GM21528 (cell line): ENCODE measurements at regions not wholly inside any gene's neighbourhood (a gene's known extent, or its start where the extent isn't known, plus 50 kb on each side); places are given as distances from the start of the nearest gene placed in this dataset.

ENCODE experiments used
- ATAC-seq: cut with Tn5 transposase; IDR thresholded peaks from one replicate; pipeline ENCODE4 v1.9.1; 2021; ENCODE audit warnings: mild to moderate bottlenecking, moderate library complexity; ENCODE audit not compliant: unreplicated experiment, low FRiP score

GRCh38 chr9:81395676-81396054, 293.7 kb downstream of the TLE1 start:
- ATAC-seq = no peak

DNA sequence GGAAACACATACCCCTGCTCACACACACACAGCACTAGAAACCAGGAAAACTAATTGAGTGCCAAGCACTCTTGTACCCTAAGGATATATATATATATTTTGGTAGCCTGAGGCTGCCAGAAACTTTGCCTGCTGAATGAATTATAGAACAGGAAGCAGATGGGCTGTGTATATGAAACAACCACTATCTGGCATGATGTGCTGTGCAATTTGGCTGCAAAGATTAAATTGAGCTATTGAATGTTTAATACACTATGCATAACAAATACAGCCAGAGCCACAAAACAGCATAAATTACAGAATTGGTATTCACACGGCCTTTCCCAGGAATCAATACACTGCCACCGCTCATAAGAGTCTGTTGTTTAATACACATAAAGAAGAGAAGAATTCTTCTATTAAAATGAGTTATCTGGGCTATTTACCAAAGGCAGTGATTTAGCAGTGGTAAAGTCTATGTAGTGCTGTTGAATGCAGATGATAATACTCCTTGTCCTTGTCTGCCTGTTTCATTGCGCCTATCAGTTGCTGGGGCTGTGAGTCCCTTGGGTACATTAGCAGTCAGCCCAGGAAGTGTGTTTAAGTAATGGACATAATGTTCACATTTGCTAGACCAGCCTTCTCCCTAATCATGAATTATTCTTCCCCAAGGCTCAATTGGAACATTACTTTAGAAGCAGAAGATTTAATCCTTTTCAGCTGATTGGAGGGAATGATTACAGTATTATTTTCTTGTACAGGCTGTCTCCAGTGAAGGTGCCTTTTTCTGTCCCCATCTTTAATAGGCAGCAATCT, 294.3 kb downstream of the TLE1 start:
- no peak for ATAC-seq

DNA sequence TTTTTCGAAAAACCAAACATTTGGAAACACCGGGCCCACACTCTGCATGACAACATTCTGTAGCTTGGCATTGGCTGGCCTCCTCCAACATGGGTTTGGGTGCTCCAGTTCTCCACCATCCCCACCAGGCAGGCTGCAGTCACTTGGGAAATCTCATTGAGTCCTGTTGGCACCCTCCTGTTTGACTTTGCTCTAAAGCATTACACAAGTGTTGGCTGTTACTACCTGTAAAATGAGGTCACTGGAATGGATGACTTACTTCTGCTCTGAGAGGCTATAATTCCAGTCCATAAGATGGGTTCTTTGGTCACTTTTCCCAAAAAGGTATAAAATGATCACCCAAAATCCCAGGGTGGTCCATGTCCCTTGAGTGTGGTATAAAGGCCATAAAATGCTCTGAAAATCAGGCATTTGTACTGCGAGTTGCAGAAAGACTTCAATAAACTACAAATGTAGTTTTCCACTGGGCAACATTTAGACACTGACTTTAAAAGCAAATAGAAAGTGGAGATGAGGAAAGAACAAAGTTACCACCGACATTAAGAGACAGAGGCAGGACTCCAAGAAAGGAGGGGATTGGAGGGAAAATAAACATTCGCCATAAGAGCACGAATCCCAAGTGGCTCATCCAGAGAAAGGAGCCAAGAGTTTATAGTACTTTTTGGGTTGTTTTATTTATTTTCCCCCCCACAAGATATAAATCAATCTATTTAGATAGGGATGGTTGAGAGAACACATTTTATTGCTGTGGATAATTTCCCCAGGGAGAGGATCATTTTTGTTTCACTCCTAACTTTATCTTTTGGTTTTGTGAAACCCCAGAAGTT, 295.1 kb downstream of the TLE1 start:
- ATAC-seq = no peak

DNA sequence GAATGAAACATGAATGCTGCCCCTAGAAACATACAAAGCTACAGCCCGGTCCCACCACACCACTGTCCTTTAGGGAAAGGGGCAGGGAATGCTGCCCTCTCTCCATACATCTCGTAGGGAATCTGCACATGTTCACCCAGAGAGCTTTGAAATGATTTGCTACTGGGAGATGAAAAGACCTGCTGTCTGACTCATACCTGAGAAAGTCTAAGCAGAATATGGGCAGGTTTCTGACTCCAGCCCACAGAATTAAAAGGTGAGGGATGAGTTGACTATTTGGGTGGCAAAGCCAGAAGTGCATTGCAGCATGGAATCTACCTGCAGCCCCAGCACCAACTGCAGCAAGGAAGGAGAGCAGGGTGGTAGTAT, 297.9 kb downstream of the TLE1 start:
- no peak for ATAC-seq

GRCh38 chr9:81390792-81391456, 298.4 kb downstream of the TLE1 start:
- no peak for ATAC-seq

DNA sequence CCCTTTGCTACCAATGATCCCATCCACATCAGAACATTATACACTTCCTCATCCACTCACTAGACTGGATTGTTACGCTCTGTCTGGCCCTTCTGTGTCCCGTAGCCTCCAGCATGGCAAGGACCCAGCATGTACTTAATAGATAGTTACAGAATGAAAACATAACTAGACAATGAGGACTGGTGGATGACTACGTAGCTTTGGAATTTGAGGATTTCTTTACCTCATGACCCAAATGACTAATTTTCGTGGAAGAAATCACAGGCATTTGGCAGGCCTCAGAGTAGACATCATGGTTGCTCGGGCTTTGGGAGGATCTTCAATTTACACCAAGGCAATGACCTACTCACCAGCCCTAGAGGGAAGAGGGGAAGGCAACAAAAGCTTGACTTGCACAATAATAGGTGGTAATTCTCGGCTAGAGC, 299.8 kb downstream of the TLE1 start:
- no peak for ATAC-seq

GRCh38 chr9:81388831-81389230, 300.5 kb downstream of the TLE1 start:
- no peak for ATAC-seq

- no peak for ATAC-seq
These were observed 301.8 kb downstream of the TLE1 start for GRCh38 chr9:81387360-81388106.

DNA sequence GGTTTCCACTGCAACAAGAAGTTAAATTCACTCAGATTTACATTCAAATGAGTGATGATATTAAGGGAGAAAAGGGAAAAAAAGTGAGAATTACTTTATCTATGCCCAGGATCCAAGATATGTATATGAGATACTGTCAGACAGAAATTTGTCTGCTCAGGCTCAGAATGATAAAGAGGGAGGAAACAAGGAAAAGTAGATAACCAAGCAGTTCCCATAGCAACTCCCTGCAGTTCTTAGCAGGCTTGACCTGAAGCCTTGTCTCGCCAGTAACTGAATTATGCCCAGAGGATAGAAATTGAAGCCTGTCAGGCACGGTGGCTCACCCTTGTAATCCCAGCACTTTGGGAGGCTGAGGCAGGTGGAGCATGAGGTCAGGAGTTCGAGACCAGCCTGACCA, 304.4 kb downstream of the TLE1 start:
- ATAC-seq = no peak

GRCh38 chr9:81382281-81382680, 307.1 kb downstream of the TLE1 start:
- ATAC-seq = no peak

- ATAC-seq = no peak
These were observed 307.7 kb downstream of the TLE1 start for GRCh38 chr9:81381694-81382093.

- ATAC-seq = no peak
These were observed 308.6 kb downstream of the TLE1 start for GRCh38 chr9:81380504-81381359.

DNA sequence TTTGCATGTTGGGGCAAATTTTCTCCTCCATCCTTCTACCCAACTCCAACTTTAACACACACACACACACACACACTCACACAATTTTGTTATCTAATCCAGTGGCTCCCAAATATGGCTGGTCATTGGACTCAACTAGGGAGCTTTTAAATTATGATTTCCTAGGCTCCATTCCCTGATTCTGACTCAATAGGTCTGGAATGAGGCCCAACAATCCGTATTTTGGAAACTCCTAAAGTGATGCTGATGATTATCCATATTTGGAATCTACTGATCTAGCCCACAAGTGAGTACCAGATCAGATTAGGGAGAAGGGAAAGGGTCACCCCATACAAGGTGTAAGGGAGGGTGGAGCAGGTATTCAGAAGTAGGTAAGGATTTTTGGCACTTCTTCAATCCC, 309.7 kb downstream of the TLE1 start:
- no peak for ATAC-seq

GRCh38 chr9:81377921-81378320, 311.4 kb downstream of the TLE1 start:
- ATAC-seq = no peak

- ATAC-seq = no peak
These were observed 312.0 kb downstream of the TLE1 start for GRCh38 chr9:81377320-81377719.

DNA sequence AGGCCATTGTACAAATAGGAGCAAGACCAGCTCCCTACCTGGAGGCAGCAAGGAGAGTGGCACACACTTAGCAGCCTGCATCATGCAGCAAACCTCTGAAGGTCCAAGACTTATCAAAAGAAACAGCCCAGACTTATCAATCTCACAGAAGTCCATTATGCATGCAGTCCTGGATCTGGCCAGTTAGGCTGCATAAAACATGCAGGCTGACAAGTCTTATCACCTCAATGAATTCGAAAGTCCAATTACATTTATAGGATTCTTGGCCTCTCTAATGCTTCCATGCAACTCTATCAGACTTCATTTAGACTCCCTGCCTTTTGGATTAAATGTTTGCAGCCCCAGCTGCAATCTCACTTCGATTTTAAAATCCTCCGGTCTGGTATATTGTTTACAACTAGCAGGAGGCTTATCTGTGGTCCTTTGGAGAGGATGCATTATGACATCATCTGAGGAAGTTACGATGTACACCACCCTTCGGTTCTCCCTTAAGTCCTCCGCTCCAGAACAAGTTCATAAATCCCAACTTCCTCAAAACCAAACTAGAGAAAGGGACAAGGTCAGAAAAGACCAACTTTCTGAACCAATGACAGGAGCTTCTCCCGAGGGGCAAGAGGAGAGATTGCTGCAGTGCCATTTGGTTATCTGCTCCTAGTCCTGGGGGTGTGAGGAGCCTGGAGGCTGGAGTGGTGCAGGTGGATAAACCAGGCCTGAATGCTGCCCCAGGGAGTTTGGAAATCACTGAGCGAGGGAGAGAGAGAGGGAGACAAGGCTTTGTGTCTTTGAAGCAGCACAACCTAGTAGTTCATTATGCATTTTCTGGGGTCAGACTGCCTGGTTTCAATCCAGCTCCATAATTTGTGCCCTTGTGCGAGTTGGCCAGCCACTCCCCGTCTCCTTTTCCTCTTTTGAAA, 313.9 kb downstream of the TLE1 start:
- no peak for ATAC-seq

- no peak for ATAC-seq
These were observed 314.7 kb downstream of the TLE1 start for GRCh38 chr9:81374459-81375186.

DNA sequence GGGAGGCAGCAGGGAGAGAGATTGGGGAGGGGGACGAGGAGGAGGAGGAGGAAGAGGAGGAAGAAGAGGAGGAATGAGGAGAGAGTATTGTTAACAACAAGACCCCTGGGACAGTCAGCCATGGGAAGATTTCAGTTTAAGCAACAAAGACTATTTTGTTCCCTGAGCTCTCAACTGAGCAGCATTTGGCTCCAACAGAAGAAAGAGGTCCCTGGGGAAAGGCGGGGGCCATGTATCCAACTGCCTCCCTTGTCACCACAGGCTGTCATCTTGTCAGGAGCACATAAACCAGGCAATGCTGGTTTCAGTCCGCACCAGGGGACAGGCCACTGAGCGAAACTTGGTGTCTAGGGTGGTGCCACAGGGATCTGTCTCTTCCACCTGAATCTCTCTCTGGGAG, 316.1 kb downstream of the TLE1 start:
- ATAC-seq = no peak
